OCI-LY1 (cell line): ENCODE measurements at regions not wholly inside any gene's neighbourhood (a gene's known extent, or its start where the extent isn't known, plus 50 kb on each side); places are given as distances from the start of the nearest gene placed in this dataset.

Source experiments
- H2AFZ ChIP-seq: fragments of 200-600 bp; sonication (generic), shearing (Covaris generic); 2 replicates; pipeline ENCODE4 v1.6.0; 2014; ENCODE audit warnings: antibody characterized with exemption, mild to moderate bottlenecking, low read length
- H3F3A ChIP-seq: fragments of 200-600 bp; sonication (generic), shearing (Covaris generic); 2 replicates; pipeline ENCODE4 v1.6.0; 2014; ENCODE audit warnings: mild to moderate bottlenecking, antibody characterized with exemption, low read length, moderate library complexity; ENCODE audit not compliant: insufficient read depth
- H3K27ac ChIP-seq: fragments of 200-600 bp; sonication (generic); 2 replicates; pipeline ENCODE4 v1.5.1; 2014; ENCODE audit warnings: low read length, mixed run types, mild to moderate bottlenecking, low read depth; ENCODE audit not compliant: poor library complexity, severe bottlenecking
- H3K27me3 ChIP-seq: fragments of 200-600 bp; sonication (generic); 2 replicates; pipeline ENCODE4 v1.6.0; 2014; ENCODE audit warnings: antibody characterized with exemption, mild to moderate bottlenecking, low read length, moderate library complexity; ENCODE audit not compliant: insufficient read depth
- H3K36me3 ChIP-seq: fragments of 200-600 bp; sonication (generic); 2 replicates; pipeline ENCODE4 v1.6.1; 2014; ENCODE audit warnings: mild to moderate bottlenecking, antibody characterized with exemption, low read length, moderate library complexity, mixed read lengths; ENCODE audit not compliant: insufficient read depth
- H3K4me1 ChIP-seq: fragments of 200-600 bp; sonication (generic); 2 replicates; pipeline ENCODE4 v1.5.1; 2014; ENCODE audit warnings: mild to moderate bottlenecking, low read length, moderate library complexity; ENCODE audit not compliant: insufficient read depth, severe bottlenecking
- H3K4me2 ChIP-seq: fragments of 200-600 bp; sonication (generic), shearing (Covaris generic); 2 replicates; pipeline ENCODE4 v1.6.1; 2014; ENCODE audit warnings: low read length
- H3K4me3 ChIP-seq: fragments of 200-600 bp; sonication (generic); 2 replicates; pipeline ENCODE4 v1.5.1; 2014; ENCODE audit warnings: low read length, low read depth, mild to moderate bottlenecking, mixed read lengths; ENCODE audit not compliant: poor library complexity, severe bottlenecking
- H3K79me2 ChIP-seq: fragments of 200-600 bp; shearing (Covaris generic); 2 replicates; pipeline ENCODE4 v1.6.1; 2016; ENCODE audit warnings: mixed run types, low read length, mixed read lengths; ENCODE audit not compliant: insufficient read depth
- H3K9ac ChIP-seq: fragments of 200-600 bp; sonication (generic), shearing (Covaris generic); 2 replicates; pipeline ENCODE4 v1.6.1; 2014; ENCODE audit warnings: mild to moderate bottlenecking, low read length, mixed read lengths
- H3K9me2 ChIP-seq: fragments of 200-600 bp; sonication (generic), shearing (Covaris generic); 2 replicates; pipeline ENCODE4 v1.6.1; 2014; ENCODE audit warnings: low read depth, mild to moderate bottlenecking, low read length, mixed read lengths
- H3K9me3 ChIP-seq: fragments of 200-600 bp; shearing (Covaris generic); 2 replicates; pipeline ENCODE4 v1.6.1; 2014; ENCODE audit warnings: low read length, mixed read lengths
- H4K20me1 ChIP-seq: fragments of 200-600 bp; sonication (generic), shearing (Covaris generic); 2 replicates; pipeline ENCODE4 v1.6.0; 2016; ENCODE audit warnings: mild to moderate bottlenecking, low read length; ENCODE audit not compliant: insufficient read depth
- EZH2 ChIP-seq: fragments of 200-600 bp; sonication (generic), shearing (Covaris generic); IDR thresholded peaks from 2 replicates; pipeline ENCODE4 v1.8.0; 2017; ENCODE audit warnings: borderline replicate concordance, mixed run types, mild to moderate bottlenecking, antibody characterized with exemption, low read length, moderate library complexity, mixed read lengths
- TF ChIP-seq, protein P1 (sequence below): fragments of 200-600 bp; sonication (generic), shearing (Covaris generic); IDR thresholded peaks from 2 replicates; pipeline ENCODE4 v1.5.1; 2017; ENCODE audit warnings: mild to moderate bottlenecking, antibody characterized with exemption, low read length, moderate library complexity, mixed read lengths

DNA sequence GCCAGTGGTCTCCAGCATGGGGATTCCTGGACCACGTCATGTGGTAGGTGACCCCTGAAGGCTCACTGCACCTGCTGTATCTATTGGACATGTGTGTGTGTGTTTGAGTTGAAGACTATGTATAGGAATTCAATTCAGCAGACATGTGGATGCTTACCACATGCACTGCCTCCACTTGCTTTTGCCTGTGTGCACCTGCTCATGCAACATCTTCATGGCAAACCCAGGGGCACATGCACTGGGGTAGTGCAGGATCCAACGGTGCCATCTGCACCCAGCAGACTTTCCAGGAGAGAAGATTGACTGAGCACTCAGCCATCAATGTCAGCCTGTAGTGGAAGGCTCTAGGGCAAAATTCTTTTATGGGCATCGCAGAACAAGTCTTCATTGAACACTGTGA lies 299.4 kb downstream of the CDH26 start:
- Histone ChIP-seq H3K9me3 (no peaks in the 10 kb centered on the region), H3K4me1 (no peaks in the 10 kb centered on the region), H4K20me1 (no peaks in the 10 kb centered on the region), H2AFZ (no peak overlapping the region), H3K79me2 (no peaks in the 10 kb centered on the region), H3K4me2 (no peak overlapping the region), H3K9ac (no peak overlapping the region), H3F3A (no peaks in the 10 kb centered on the region), H3K36me3 (no peaks in the 10 kb centered on the region), H3K4me3 (no peak overlapping the region), H3K27me3 (no peaks in the 10 kb centered on the region), H3K27ac (no peak overlapping the region), H3K9me2 (no peaks in the 10 kb centered on the region)
- TF ChIP-seq EZH2, result no peak
- TF ChIP-seq, protein P1, sequence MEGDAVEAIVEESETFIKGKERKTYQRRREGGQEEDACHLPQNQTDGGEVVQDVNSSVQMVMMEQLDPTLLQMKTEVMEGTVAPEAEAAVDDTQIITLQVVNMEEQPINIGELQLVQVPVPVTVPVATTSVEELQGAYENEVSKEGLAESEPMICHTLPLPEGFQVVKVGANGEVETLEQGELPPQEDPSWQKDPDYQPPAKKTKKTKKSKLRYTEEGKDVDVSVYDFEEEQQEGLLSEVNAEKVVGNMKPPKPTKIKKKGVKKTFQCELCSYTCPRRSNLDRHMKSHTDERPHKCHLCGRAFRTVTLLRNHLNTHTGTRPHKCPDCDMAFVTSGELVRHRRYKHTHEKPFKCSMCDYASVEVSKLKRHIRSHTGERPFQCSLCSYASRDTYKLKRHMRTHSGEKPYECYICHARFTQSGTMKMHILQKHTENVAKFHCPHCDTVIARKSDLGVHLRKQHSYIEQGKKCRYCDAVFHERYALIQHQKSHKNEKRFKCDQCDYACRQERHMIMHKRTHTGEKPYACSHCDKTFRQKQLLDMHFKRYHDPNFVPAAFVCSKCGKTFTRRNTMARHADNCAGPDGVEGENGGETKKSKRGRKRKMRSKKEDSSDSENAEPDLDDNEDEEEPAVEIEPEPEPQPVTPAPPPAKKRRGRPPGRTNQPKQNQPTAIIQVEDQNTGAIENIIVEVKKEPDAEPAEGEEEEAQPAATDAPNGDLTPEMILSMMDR, result no peak

DNA sequence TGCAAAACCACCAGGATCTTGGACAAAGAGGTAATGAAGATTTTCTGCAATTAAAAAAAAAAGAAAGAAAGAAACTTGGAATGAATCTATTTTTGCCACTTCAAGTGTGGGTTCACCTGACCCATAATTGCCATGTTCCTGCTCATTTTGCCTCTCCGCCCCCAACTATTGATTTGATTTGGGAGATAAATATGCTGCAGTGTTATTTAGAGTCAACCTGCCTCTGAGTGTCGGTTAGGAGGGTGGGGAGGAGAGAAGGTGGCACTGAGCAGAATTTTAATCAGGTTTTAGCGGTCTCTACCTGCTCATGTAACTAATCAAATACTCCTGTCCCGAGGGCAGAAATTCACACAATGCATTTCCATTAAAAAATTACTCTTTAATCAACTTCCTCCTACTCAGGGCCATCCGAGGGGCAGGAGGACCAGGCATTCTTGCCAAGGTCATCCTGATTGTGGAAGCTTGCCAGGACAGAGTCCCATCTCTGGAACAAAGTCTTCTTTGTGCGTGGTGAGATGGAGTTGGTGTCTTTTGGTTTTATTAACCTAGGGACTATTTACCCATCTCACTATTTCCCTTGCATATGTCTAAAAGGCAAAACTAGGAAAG lies 300.1 kb downstream of the CDH26 start:
- no peak overlapping the region for H3K9ac ChIP-seq
- no peaks in the 10 kb centered on the region for H3K9me2 ChIP-seq
- no peaks in the 10 kb centered on the region for H3F3A ChIP-seq
- no peak overlapping the region for H2AFZ ChIP-seq
- no peaks in the 10 kb centered on the region for H3K4me1 ChIP-seq
- H3K9me3 ChIP-seq, result no peaks in the 10 kb centered on the region
- no peaks in the 10 kb centered on the region for H3K36me3 ChIP-seq
- H3K4me3 ChIP-seq, result no peak overlapping the region
- H3K27me3 ChIP-seq, result no peaks in the 10 kb centered on the region
- TF ChIP-seq, protein P1, result no peak
- TF ChIP-seq EZH2, result no peak
- no peak overlapping the region for H3K27ac ChIP-seq
- no peaks in the 10 kb centered on the region for H4K20me1 ChIP-seq
- H3K4me2 ChIP-seq, result no peak overlapping the region
- no peaks in the 10 kb centered on the region for H3K79me2 ChIP-seq

DNA sequence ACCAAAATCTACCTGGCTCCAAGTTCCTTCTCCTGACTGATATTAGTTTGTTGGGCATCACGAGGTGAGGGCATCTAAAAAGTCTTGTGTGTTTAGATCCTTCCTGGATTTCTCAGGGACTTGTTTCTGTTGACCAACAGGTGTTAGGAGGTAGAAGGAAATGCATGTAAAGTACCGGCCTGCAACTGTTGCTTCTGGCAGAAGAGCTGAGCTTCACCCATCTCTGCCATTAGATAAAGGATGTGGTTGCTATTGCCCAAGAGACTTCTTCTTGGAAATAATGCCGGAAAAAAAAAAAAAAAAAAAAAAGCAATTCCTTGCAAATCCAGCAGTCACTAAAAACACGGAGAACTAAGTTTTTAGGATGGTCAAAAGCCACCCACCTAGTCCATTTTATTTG lies 303.1 kb downstream of the CDH26 start:
- H3K27me3 ChIP-seq, result no peaks in the 10 kb centered on the region
- no peak overlapping the region for H3K4me2 ChIP-seq

More for the DNA sequence above, 303.1 kb downstream of the CDH26 start:
- TF ChIP-seq EZH2, result no peak
- TF ChIP-seq, protein P1, result no peak
- H3K27ac ChIP-seq, result no peak overlapping the region
- H4K20me1 ChIP-seq, result no peaks in the 10 kb centered on the region
- H3K9me2 ChIP-seq, result no peaks in the 10 kb centered on the region
- H3K79me2 ChIP-seq, result no peaks in the 10 kb centered on the region
- H2AFZ ChIP-seq, result no peak overlapping the region
- H3K9ac ChIP-seq, result no peak overlapping the region
- no peaks in the 10 kb centered on the region for H3F3A ChIP-seq
- H3K9me3 ChIP-seq, result no peaks in the 10 kb centered on the region
- no peak overlapping the region for H3K4me3 ChIP-seq
- no peaks in the 10 kb centered on the region for H3K36me3 ChIP-seq
- H3K4me1 ChIP-seq, result no peaks in the 10 kb centered on the region
